HepG2 (cell line): ENCODE measurements at regions not wholly inside any gene's neighbourhood (a gene's known extent, or its start where the extent isn't known, plus 50 kb on each side); places are given as distances from the start of the nearest gene placed in this dataset.
A peak's percentile ranks its signal among the peaks of the same experiment; 100 is the strongest.

Experiments
- BHLHE40 ChIP-seq: IDR thresholded peaks from 2 replicates; pipeline ENCODE4 v1.6.1; 2011; ENCODE audit warnings: low read length, improper control_type of control experiment
- DNMT1 ChIP-seq: sonication (generic); formaldehyde crosslinking; IDR thresholded peaks from 2 replicates; pipeline ENCODE4 v1.5.1; 2020; ENCODE audit warnings: mild to moderate bottlenecking, missing genetic modification reagents
- HNF4A ChIP-seq: sonication (generic); formaldehyde crosslinking; IDR thresholded peaks from 2 replicates; pipeline ENCODE4 v1.4.0; 2020; ENCODE audit warnings: missing genetic modification reagents
- IKZF5 ChIP-seq: IDR thresholded peaks from 2 replicates; pipeline ENCODE4 v1.6.1; 2018; ENCODE audit warnings: missing genetic modification reagents, mild to moderate bottlenecking, missing compliant biosample characterization
- NFRKB ChIP-seq: fragments of 450-650 bp; IDR thresholded peaks from 2 replicates; pipeline ENCODE4 v1.6.1; 2017
- NONO ChIP-seq, 2 experiments: fragments of 450-650 bp in 1 of 2; sonication (generic) in 1 of 2; formaldehyde crosslinking in 1 of 2; IDR thresholded peaks in 1 of 2; conservative IDR thresholded peaks in 1 of 2; 2 replicates each; pipeline versions ENCODE4 v1.6.1 to v1.8.0; 2017 to 2022; ENCODE audit warnings: mild to moderate bottlenecking in 1 of 2, missing genetic modification reagents in 1 of 2, moderate library complexity in 1 of 2
- RBM39 ChIP-seq: fragments of 200-400 bp; formaldehyde crosslinking; IDR thresholded peaks from one replicate; pipeline ENCODE4 v1.6.1; 2018; ENCODE audit warnings: antibody characterized with exemption, mild to moderate bottlenecking, low read depth, low read length; ENCODE audit not compliant: poor library complexity, severe bottlenecking
- SALL1 ChIP-seq: sonication (generic); formaldehyde crosslinking; IDR thresholded peaks from 2 replicates; pipeline ENCODE4 v1.8.0; 2022; ENCODE audit warnings: mild to moderate bottlenecking, missing genetic modification reagents
- SIX1 ChIP-seq: sonication (generic); formaldehyde crosslinking; IDR thresholded peaks from 2 replicates; pipeline ENCODE4 v1.4.0; 2020; ENCODE audit warnings: missing genetic modification reagents, borderline replicate concordance
- YY1 ChIP-seq: IDR thresholded peaks from 2 replicates; pipeline ENCODE4 v1.6.1; 2011; ENCODE audit warnings: low read length, low read depth, moderate library complexity, mild to moderate bottlenecking; ENCODE audit not compliant: insufficient read depth, insufficient replicate concordance
- ZMAT3 ChIP-seq: sonication (generic); formaldehyde crosslinking; conservative IDR thresholded peaks from 2 replicates; pipeline ENCODE4 v1.7.0; 2021; ENCODE audit warnings: missing genetic modification reagents
- ZNF337 ChIP-seq: sonication (generic); formaldehyde crosslinking; IDR thresholded peaks from 2 replicates; pipeline ENCODE4 v1.5.1; 2020; ENCODE audit warnings: missing genetic modification reagents, low read depth, mild to moderate bottlenecking, borderline replicate concordance
- ZNF746 ChIP-seq: sonication (generic); formaldehyde crosslinking; IDR thresholded peaks from 2 replicates; pipeline ENCODE4 v1.8.0; 2022; ENCODE audit warnings: mild to moderate bottlenecking, missing genetic modification reagents
- TF ChIP-seq, protein P1 (sequence below): sonication (generic); formaldehyde crosslinking; IDR thresholded peaks from 2 replicates; pipeline ENCODE4 v1.5.0; 2020; ENCODE audit warnings: missing genetic modification reagents, mild to moderate bottlenecking, borderline replicate concordance
- TF ChIP-seq, protein P2 (sequence below): sonication (generic); formaldehyde crosslinking; IDR thresholded peaks from 2 replicates; pipeline ENCODE4 v1.9.0; 2021; ENCODE audit warnings: missing genetic modification reagents, borderline replicate concordance
- TF ChIP-seq, protein P3 (sequence below): sonication (generic); formaldehyde crosslinking; IDR thresholded peaks from 2 replicates; pipeline ENCODE4 v1.4.0; 2020; ENCODE audit warnings: missing genetic modification reagents
- TF ChIP-seq, protein P4 (sequence below): sonication (generic); formaldehyde crosslinking; IDR thresholded peaks from 2 replicates; pipeline ENCODE4 v1.4.0; 2020; ENCODE audit warnings: mild to moderate bottlenecking, missing genetic modification reagents, borderline replicate concordance

DNA sequence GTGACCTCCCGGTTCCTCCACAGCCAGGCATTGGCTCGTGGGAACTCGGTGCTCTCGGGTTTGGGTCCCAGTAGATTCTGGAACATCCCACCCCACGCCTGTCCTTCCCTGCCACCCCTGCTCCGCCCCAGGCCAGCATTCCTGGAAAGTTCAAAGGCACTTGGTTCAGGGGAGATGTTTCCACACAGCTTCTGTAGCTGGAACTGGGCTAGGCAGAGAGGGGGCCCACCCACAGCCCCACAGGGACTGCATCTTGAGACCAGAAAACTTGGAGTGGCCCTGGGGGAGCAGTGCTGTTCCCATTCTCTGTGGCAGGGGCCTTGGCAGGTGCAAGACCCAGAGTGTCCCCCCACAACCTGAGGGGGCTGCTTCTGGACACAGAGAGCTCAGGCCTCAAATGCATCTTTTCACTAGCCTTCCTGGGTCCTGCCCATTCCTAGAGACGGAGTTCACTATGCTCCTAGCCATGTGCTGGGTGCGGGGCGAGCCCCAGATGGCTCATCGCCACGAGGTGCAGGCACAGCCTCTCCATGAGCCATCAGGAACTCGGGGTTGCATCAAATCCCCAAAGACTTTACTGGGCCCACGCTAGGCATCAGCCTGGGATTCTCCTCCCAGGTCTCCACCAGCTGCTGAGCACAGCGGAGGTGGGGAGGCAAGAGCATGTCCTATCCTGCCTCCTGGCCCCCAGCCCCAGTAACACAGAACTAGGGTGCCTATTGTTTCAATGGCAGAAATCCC is 68.7 kb downstream of the ZFP36L2 start (continued):
- TF ChIP-seq, protein P1, sequence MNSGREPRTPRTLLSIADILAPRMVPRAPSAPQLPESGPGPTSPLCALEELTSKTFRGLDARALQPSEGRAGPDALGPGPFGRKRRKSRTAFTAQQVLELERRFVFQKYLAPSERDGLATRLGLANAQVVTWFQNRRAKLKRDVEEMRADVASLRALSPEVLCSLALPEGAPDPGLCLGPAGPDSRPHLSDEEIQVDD (CRISPR knock-in tag): no peak
- TF ChIP-seq IKZF5 (CRISPR knock-in tag): no peak
- TF ChIP-seq YY1: no peak
- TF ChIP-seq, protein P2, sequence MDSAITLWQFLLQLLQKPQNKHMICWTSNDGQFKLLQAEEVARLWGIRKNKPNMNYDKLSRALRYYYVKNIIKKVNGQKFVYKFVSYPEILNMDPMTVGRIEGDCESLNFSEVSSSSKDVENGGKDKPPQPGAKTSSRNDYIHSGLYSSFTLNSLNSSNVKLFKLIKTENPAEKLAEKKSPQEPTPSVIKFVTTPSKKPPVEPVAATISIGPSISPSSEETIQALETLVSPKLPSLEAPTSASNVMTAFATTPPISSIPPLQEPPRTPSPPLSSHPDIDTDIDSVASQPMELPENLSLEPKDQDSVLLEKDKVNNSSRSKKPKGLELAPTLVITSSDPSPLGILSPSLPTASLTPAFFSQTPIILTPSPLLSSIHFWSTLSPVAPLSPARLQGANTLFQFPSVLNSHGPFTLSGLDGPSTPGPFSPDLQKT (CRISPR knock-in tag): no peak
- TF ChIP-seq ZNF337 (CRISPR knock-in tag): no peak
- TF ChIP-seq HNF4A (CRISPR knock-in tag): peak; percentile 56
- TF ChIP-seq SALL1 (CRISPR knock-in tag): no peak; the same call in 1 of the 2 replicates
- TF ChIP-seq BHLHE40: no peak
- no peak; the same call in 1 of the 2 replicates for TF ChIP-seq ZNF746 (CRISPR knock-in tag)
- TF ChIP-seq NONO (IDR thresholded peaks at IDR 0.05): no peak
- peak; percentile 45; the same call in 1 of the 2 replicates for TF ChIP-seq NONO (CRISPR knock-in tag; conservative IDR thresholded peaks at IDR 0.05)
- TF ChIP-seq, protein P3, sequence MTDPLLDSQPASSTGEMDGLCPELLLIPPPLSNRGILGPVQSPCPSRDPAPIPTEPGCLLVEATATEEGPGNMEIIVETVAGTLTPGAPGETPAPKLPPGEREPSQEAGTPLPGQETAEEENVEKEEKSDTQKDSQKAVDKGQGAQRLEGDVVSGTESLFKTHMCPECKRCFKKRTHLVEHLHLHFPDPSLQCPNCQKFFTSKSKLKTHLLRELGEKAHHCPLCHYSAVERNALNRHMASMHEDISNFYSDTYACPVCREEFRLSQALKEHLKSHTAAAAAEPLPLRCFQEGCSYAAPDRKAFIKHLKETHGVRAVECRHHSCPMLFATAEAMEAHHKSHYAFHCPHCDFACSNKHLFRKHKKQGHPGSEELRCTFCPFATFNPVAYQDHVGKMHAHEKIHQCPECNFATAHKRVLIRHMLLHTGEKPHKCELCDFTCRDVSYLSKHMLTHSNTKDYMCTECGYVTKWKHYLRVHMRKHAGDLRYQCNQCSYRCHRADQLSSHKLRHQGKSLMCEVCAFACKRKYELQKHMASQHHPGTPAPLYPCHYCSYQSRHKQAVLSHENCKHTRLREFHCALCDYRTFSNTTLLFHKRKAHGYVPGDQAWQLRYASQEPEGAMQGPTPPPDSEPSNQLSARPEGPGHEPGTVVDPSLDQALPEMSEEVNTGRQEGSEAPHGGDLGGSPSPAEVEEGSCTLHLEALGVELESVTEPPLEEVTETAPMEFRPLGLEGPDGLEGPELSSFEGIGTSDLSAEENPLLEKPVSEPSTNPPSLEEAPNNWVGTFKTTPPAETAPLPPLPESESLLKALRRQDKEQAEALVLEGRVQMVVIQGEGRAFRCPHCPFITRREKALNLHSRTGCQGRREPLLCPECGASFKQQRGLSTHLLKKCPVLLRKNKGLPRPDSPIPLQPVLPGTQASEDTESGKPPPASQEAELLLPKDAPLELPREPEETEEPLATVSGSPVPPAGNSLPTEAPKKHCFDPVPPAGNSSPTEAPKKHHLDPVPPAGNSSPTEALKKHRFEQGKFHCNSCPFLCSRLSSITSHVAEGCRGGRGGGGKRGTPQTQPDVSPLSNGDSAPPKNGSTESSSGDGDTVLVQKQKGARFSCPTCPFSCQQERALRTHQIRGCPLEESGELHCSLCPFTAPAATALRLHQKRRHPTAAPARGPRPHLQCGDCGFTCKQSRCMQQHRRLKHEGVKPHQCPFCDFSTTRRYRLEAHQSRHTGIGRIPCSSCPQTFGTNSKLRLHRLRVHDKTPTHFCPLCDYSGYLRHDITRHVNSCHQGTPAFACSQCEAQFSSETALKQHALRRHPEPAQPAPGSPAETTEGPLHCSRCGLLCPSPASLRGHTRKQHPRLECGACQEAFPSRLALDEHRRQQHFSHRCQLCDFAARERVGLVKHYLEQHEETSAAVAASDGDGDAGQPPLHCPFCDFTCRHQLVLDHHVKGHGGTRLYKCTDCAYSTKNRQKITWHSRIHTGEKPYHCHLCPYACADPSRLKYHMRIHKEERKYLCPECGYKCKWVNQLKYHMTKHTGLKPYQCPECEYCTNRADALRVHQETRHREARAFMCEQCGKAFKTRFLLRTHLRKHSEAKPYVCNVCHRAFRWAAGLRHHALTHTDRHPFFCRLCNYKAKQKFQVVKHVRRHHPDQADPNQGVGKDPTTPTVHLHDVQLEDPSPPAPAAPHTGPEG (CRISPR knock-in tag): no peak
- 0 out of 2 replicates have a peak, but pooled peaks have one; percentile 18 for TF ChIP-seq ZMAT3
- TF ChIP-seq NFRKB: no peak
- TF ChIP-seq RBM39: no peak
- TF ChIP-seq SIX1 (CRISPR knock-in tag): no peak
- TF ChIP-seq, protein P4, sequence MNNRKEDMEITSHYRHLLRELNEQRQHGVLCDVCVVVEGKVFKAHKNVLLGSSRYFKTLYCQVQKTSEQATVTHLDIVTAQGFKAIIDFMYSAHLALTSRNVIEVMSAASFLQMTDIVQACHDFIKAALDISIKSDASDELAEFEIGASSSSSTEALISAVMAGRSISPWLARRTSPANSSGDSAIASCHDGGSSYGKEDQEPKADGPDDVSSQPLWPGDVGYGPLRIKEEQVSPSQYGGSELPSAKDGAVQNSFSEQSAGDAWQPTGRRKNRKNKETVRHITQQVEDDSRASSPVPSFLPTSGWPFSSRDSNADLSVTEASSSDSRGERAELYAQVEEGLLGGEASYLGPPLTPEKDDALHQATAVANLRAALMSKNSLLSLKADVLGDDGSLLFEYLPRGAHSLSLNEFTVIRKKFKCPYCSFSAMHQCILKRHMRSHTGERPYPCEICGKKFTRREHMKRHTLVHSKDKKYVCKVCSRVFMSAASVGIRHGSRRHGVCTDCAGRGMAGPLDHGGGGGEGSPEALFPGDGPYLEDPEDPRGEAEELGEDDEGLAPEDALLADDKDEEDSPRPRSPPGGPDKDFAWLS (CRISPR knock-in tag): no peak
- TF ChIP-seq DNMT1 (CRISPR knock-in tag): no peak
